ENCODE measurements at regions not wholly inside any gene's neighbourhood (a gene's known extent, or its start where the extent isn't known, plus 50 kb on each side); places are given as distances from the start of the nearest gene placed in this dataset.
"Not testable (repeated sequence)": the region's sequence is repeated elsewhere in the genome, so short reads cannot be mapped to it uniquely, and the experiment has no call there.

GRCh38 chr2:35932276-35932963, 423.2 kb upstream of the CRIM1 start:
- DNase-seq, result no peak

GRCh38 chr2:35931626-35932025, 424.0 kb upstream of the CRIM1 start:
- no peak for DNase-seq

- no peak for DNase-seq
Observed at GRCh38 chr2:35931115-35931514, 424.5 kb upstream of the CRIM1 start.

- no peak for DNase-seq
Observed at GRCh38 chr2:35929551-35929950, 426.0 kb upstream of the CRIM1 start.

GRCh38 chr2:35920061-35920460, 435.5 kb upstream of the CRIM1 start:
- DNase-seq, result no peak

GRCh38 chr2:35915261-35915660, 440.3 kb upstream of the CRIM1 start:
- DNase-seq, result no peak

GRCh38 chr2:35891936-35892335, 463.6 kb upstream of the CRIM1 start:
- DNase-seq, result no peak

GRCh38 chr2:35891528-35891927, 464.1 kb upstream of the CRIM1 start:
- no peak for DNase-seq

- no peak for DNase-seq
Observed at GRCh38 chr2:35887146-35887545, 468.4 kb upstream of the CRIM1 start.

GRCh38 chr2:35873921-35874320, 481.7 kb upstream of the CRIM1 start:
- DNase-seq, result no peak

- DNase-seq, result no peak
Observed at GRCh38 chr2:35871672-35872071, 483.9 kb upstream of the CRIM1 start.

GRCh38 chr2:35870713-35871112, 484.9 kb upstream of the CRIM1 start:
- no peak for DNase-seq

- no peak for DNase-seq
Observed at GRCh38 chr2:35864141-35864540, 491.4 kb upstream of the CRIM1 start.

- no peak for DNase-seq
Observed at GRCh38 chr2:35858216-35858615, 497.4 kb upstream of the CRIM1 start.

GRCh38 chr2:35857498-35857897, 498.1 kb upstream of the CRIM1 start:
- no peak for DNase-seq

- DNase-seq, result no peak
Observed at GRCh38 chr2:35831385-35831784, 524.2 kb upstream of the CRIM1 start.

GRCh38 chr2:35830833-35831232, 524.7 kb upstream of the CRIM1 start:
- DNase-seq, result no peak

- no peak for DNase-seq
Observed at GRCh38 chr2:35827086-35827485, 528.5 kb upstream of the CRIM1 start.

GRCh38 chr2:35822716-35823115, 532.9 kb upstream of the CRIM1 start:
- no peak for DNase-seq

GRCh38 chr2:35821675-35822074, 533.9 kb upstream of the CRIM1 start:
- DNase-seq, result no peak

GRCh38 chr2:35820391-35820790, 535.2 kb upstream of the CRIM1 start:
- DNase-seq, result no peak

- no peak for DNase-seq
Observed at GRCh38 chr2:35819033-35819432, 536.5 kb upstream of the CRIM1 start.

- not testable (repeated sequence) for DNase-seq
Observed at GRCh38 chr2:35818359-35818758, 537.2 kb upstream of the CRIM1 start.

GRCh38 chr2:35814597-35814996, 541.0 kb upstream of the CRIM1 start:
- not testable (repeated sequence) for DNase-seq

- DNase-seq, result no peak
Observed at GRCh38 chr2:35803126-35803525, 552.5 kb upstream of the CRIM1 start.

Data from suppressor macrophage (primary cell).